GM19023 (cell line): ENCODE measurements at regions not wholly inside any gene's neighbourhood (a gene's known extent, or its start where the extent isn't known, plus 50 kb on each side); places are given as distances from the start of the nearest gene placed in this dataset.
"Not testable (repeated sequence)": the region's sequence is repeated elsewhere in the genome, so short reads cannot be mapped to it uniquely, and the experiment has no call there.

ENCODE experiments used
- ATAC-seq: cut with Tn5 transposase; IDR thresholded peaks from one replicate; pipeline ENCODE4 v1.9.1; 2021; ENCODE audit warnings: mild to moderate bottlenecking, moderate library complexity; ENCODE audit not compliant: unreplicated experiment

DNA sequence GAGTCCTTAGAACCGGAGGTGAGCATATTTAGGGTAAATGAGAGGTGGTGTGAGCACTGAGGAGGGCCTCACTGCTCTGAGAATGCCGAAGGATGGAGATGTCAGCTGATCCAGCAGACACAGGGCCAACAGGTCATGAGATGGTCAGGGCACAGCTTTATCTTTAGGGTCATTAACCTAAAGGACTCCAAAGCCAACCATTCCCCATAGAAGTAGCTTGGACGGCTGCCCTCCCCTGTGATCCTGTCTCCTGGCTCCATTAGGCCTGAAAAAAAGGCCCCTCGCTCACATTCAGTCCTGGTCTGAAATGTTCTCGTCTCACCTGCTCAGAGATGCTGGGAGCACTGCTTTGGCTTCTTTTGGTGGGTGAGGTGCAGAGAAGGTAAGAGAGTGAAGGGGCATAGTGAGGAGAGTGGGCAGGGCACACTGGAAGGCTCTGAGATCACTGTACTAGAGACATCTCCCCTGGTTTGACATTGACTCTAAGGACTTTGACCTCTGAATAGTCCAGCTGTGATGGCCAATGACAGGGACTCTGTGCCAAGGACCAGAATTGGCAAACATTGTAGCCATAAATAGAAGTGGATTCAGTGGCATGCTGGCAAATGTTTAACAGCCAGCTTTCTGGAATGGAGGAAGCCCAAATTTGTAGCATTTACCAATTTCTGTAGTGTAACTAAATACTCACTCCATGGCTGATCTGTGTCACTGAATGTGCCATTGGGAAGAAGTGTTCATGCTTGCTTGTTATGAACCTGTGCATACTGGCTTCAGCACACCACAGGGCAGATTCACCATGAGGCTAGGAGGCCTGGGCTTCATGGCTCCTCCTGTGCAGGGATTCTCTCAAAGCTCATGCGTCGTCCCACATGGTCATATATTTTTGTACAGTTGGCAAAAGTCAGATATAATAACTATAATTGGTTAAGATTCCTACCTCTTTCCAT lies 76.2 kb upstream of the MRPS22 start:
- no peak for ATAC-seq

DNA sequence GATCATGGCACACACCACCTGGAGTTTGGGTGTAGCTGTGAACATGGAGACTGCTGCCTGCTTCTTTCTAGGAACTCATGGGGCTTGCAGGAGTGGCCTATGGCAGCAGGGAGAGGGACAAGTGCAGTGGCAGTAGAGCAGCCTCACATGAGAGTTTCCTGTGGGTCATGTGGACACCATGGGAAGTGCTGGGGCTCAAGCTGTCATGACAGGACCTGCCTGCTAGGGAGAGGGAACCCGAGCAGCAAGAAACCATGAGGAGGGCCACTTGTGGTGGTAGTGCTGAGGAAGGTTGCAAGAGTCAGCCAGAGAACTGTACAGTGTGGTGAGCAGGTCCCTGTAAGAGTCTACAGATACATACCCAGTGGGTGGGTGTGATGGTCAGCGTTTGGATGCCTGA lies 73.8 kb upstream of the MRPS22 start:
- no peak for ATAC-seq

DNA sequence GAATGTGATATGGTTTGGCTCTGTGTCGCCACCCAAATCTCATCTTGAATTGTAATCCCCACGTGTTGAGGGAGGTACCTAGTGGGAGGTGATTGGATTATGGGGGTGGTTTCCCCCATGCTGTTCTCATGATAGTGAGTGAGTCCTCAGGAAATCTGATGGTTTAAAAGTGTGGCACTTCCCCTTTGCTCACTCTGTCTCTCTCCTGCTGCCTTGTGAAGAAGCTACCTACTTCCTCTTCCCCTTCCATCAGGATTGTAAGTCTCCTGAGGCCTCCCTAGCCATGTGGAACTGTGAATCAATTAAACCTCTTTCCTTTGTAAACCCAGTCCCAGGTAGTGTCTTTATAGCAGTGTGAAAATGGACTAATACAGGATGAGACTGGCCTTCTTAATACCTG lies 73.2 kb upstream of the MRPS22 start:
- not testable (repeated sequence) for ATAC-seq

DNA sequence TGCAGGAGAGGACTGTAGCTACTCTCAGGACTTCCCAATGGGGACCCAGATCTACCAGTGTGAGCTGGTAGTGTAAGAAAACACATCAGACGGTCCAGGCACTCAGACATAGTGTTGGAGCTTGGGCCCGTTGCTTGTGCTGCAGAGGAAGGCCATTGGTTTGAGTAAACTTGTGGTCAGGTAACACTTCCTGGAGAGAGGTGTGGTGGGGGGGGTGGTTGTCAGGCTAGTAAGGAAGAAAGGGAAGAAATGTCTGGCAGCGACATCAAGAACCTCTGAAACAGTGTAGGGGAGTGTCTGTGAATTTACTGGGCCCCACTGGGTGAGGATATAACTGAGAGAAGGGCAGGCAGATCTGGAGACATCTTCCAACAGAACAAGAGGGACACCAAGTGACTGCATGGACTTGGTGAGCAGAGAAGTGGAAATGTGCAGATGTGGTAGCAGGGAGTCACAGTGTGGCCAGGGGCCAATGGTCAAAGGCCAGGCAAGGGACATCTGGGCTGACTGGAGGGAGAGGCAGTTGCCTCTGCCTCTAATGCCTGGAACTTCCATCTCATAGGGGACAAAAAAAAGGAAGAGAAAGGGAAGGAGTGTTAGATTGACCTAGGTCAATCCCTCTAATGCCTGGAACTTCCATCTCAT lies 63.7 kb upstream of the MRPS22 start:
- ATAC-seq: no peak

DNA sequence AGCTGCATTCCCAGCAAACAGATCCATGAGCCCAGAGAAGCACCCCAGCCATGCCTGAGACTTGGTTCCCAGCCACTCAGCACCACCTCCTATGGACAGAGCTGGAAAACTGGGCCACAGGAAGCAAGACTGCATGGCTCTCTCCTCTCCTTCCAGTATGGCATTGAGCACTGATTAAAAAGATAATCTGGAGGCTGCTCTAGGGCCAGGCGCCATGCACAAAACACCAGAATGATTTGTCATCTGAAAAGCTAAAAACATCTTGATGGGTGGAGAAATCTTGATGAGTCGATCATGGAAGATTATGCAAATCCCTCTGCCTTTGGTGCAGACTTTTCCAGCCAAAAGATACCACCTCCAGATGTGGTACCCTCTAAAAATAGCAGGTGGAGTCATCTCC lies 62.7 kb upstream of the MRPS22 start:
- ATAC-seq: no peak

DNA sequence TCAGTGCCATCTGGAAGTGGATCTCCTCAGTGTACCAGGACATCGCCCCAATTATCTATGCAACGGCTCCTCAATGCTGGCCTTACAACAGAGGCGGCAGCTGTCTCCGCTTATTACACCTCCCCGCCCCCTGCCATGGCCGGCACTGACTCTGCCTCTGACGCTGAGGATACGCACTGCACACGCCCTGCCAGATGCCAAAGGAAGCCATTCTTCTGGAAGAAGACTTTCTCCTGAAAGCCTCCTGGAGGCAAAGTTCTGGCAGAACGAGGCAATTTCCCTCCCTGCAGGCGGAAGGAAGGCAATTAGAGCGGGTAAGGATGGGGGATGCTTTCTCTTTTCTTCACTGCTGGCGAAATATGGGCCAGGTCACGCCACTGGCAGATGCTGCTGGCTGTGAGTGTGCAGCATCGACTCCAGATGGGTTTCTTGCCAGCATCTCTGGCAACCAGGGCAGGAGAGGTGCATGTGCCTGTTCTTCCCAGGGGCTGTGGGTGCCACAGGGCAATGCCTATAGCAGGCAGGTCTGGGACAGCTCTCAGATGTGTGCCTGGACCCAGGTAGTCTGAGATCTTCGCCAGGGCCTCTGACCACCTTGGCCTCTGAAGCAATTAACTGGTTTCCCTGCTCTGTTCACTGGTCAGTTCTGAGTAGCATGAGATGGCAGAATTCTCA lies 62.2 kb upstream of the MRPS22 start:
- no peak for ATAC-seq

DNA sequence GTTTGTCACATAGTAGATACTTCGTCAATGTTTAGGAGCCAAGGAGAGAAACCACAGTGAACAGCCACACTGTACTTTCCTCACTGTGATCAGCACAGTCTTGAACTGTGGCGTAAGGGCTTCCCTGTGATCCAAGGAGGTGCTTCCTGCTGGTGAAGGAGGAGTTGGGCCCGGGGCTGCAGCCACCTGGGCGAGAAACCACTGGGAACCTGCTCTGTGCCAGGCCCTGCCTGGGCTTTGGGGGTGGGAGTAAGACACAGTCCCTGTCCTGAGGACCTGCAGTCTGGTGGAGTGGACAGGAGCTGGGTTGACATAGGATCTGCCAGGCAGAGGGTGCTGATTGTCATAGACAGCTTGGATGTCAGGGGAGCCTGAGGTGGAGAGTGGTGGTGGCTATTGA lies 60.5 kb upstream of the MRPS22 start:
- no peak for ATAC-seq

DNA sequence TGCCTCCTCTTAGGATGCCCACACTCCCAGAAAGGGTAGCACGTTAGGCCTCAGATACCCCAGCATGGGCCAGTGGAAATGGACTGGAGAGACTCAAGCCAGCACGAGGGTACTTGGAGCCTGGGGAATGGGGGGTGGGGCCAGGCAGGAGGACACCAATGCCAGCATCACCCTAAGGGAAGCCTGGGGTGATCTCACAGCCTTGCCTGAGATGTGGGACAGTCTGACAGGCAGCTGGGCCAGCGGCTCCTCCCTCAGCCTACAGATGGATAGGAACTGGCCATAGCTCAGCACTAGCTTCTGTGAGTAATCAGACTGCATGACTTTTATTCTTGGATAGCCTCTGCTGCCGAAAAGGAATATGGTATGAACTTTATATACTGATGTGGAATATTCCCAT lies 59.6 kb upstream of the MRPS22 start:
- ATAC-seq: no peak

DNA sequence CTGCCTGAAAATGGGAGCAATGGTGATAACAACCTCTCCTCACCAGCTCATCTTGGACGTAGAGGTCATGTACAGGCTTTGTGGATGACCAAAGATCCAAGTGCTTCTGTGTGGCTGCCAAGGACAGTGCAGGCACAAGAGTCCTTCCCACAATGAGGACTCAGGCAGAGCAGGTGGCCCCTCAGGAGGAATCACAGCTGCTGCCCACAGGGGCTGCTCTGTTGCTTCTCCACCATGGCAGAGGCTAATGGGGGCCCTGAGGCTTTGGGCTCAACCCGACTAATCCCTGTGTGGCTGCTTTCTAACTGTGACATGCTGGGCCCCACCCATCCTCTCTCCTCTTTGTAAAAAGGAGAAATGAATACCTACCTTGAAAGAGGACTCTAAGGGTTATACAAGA lies 58.1 kb upstream of the MRPS22 start:
- ATAC-seq: no peak

DNA sequence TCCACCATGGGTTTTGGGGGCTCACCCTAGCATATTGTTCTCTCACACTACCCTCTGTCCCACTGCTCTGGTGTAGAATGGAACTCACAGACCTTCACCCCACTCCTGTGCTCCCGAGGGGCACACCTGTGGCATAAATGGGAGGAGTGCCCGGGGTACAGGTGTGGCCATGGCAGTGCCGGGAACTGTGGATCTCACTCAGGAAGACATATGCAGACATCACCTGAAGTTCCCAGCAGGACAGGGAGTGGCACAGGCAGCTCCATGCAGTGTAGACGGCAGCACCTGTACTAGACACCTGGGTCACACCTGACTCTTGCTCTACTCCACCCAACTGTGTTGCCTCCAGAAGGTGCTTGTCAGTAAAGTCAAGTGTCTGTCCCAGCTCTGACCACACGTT lies 57.6 kb upstream of the MRPS22 start:
- no peak for ATAC-seq

DNA sequence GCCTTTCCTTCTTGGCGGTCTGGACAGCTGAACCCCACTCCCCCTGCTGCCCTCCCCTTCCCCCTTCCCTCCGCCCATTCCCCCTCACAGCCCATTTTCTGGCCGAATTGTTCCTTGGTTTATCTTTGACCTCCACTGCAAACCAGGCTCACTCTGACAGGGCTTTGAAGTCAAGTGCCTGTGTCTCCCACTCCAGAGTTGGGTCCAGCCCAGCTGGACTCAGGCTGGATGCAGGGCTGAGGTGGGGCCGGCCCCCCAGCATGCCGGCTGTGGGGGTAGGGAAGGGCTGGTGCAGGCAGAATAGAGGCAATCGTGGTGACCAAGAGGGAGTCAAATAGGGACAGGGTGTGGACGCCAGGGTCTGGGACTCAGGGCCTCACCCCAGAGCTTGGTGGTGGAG lies 57.0 kb upstream of the MRPS22 start:
- no peak for ATAC-seq

DNA sequence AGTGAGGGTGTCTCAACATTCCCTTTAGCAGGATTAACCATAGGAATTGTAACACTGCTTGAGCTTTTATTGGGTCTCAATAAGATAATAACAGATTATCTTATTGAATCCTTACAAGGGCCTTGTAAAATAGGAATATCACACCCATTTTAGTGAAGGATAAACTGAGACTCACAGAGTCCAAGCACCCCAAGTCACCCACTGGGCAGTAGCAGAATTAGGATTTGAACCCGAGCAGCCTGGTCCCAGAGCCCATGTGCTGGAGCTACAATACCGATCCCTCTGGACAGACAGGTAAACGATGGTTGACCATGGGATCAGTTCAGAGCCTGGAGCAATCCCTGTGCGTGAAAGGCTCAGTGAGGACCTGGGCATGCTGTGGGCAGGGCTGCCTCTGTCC lies 56.3 kb upstream of the MRPS22 start:
- ATAC-seq: no peak

DNA sequence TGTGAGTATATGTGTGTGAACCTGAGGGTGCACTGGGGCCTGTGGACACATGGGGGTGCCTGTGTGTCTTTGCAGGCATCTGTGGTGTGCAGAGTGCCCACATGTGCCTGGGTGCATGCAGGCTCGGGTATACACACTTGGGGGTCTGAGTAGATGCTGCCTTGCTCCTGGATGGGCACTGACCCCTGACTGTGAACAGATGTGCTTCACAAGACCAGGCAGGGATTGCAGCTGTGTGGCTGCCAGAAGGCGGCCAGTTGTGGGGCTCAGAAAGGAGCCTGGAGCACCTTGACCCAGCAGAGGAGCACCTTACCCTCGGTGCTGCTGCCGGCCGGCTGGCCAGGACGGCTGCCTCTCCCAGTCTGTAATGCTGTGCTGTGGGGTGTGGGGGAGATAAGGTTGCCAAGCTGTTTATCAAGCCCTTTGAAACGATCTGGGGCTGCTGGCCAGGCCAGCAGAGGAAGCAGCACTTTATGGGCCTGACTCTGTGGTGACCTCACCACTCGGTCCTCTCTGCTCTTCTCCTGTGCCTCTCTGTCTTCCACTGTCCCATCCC lies 55.5 kb upstream of the MRPS22 start:
- no peak for ATAC-seq

DNA sequence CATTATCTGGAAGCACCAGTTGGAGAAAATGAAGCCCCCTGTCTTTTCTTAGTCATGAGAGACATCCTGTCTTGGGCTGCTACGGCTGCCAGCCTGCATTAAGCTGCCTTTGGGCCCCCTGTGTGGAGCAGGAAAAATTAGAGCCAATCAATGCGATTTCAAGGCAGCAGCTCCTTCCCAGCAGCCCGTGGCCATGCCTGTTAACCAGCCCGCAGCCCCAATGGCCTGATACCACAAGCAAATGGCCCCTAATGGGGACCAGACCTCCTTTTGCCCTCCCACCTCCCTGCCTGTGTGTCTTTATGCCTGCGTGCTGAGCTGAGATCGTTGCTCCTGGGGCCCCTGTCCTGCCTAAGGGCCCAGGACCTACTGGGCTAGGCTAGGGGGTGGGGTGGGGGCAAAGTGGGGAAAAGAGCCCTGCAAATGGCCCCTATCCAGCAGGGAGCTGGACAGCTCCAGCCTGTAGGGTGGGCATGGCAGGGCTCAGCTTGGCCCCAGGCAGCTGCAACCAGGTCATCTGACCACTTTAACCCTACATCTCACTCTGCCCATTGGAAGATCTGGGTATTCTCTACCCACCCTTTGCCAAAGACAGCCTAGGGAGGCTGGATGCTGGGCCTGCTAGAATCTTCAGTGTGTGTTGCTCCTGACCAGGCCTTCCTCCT lies 53.8 kb upstream of the MRPS22 start:
- no peak for ATAC-seq

DNA sequence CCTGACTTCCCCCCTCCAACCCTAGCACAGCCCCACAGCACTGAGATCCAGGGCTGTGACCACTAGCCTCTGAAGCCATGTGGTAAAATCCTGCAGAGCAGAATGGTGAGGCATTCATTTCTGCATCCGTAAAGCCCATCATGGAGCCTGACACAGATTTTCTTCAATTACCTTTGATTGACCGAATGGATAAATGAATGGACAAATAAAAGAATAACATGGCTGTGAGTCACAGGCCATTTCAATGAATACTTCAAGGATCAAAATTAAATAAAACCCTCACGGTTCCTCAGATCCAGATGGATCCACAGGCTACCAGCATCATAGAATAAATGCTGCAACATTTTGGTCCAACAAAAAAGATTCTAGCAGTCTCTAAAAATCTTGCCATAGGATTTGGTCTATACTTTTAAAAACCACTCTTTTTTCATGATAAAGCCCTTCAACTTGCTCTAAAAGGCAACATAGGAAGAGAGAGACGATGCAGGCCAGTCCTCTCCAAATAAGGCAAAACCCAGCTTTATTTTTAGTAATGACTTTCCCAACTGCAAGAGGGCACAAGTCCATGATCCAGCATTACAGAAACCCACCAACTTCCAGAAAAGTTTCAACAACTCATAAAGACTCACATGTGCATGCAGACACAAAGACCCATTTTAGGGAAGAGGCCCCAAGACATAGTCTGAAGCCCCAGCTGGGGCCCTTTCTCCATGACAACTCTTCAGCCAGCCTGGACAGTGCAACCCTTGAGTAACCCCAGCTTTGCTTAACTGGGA lies 52.4 kb upstream of the MRPS22 start:
- ATAC-seq: no peak

DNA sequence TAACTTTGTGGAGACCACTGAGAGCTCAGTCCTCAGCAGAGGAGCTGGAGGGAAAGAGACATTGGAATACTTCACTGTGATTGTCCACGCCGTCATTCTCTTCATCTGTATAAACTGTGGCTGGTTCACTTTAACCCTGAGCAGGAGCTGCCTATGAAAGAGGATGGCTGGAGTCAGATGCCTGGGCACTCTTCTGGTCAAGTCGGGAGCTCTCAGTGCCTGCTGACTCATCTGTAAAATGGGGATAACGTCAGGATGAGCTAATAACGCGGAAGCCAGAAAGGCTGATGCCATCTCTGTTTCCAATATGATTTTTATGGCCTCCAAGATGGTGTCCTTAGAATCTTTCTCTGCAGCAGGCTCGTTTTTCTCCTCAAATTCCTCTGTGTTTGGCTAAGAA lies 51.6 kb upstream of the MRPS22 start:
- ATAC-seq: no peak

DNA sequence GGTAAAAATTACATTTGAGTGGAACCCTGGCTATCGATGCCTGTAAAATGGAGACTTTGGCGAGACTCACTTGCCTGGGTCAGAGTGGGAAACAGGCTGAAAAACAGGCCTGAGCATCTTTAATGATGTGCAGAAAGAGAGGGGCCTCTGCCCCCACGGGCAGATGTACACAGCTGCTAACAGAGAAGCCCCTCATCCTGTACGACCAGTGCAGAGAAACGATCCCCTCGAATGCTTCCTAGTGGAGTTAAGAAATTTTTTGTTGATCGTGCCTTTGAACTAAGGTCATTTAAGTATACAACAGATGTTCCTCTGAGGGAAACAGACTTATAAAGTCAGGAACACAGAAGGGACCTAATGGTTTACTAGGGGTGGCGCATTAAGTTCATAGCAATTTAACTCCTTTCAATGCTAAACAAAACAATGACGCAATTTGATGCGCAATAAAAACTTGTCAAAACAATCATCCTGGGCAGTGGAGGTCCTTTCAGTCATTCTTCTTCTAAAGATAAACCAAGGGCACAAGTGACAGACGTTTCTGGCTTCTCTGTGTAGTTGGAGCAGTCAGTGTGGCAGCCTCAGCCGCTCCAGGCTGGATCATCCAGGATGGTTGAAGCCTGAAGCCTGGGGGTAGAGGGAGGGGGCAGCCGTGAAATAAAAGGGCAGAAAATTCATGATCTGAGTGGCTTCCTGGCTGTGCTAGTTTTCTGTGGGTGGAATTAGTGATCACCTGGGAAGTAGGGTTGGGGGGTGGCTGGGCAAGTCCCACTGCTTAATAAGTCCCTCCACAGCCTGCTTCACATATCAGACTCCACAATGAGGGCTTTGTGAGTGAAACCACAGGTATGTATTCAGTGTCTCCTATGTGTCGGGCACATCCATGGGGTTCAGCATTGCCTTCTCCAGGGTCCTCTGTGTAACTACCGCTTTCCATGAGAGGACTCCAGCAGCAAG lies 50.8 kb upstream of the MRPS22 start:
- no peak for ATAC-seq

DNA sequence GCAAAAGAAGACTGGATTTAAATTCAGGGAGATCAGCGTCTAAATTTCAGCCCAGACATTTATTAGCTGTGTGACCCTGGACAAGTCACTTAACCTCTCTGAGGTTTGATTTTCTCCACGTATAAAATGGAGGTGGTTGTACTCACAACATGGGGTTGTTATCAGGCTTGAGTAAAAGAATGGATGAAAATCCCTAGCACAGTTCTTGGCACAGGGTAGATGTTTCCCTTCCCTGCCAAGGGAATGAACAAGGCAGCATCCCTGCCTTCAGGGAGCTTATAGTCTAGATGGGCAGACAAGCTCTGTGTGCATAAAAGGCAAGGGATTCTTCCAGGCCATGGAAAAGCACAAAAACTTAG lies 50.2 kb upstream of the MRPS22 start:
- no peak for ATAC-seq
